ENCODE measurements at regions not wholly inside any gene's neighbourhood (a gene's known extent, or its start where the extent isn't known, plus 50 kb on each side); places are given as distances from the start of the nearest gene placed in this dataset.

GRCh38 chr1:96554364-96554763 is 167.2 kb upstream of the PTBP2 start:
- H3K27ac ChIP-seq = no peak overlapping the region
- intact Hi-C loops (cut with DNase I) = no loop called here
- DNase-seq = no peak

GRCh38 chr1:96557336-96557735 is 164.2 kb upstream of the PTBP2 start:
- no peaks in the 10 kb centered on the region for H3K9me3 ChIP-seq
- TF ChIP-seq EP300 (IDR thresholded peaks at IDR 0.05) = no peak
- TF ChIP-seq CTCF (IDR thresholded peaks at IDR 0.05) = no peak
- no peak for TF ChIP-seq POLR2A (IDR thresholded peaks at IDR 0.05)
- no peaks in the 10 kb centered on the region for H3K4me1 ChIP-seq (ENCODE audit: insufficient read depth)
- no peak overlapping the region for H3K4me3 ChIP-seq
- WGBS, 3 donors = 74 to 79% (median 78%) methylated on average over 5 of the region's 5 CpGs
- DNase-seq = no peak
- no peak overlapping the region for H3K27ac ChIP-seq
- intact Hi-C loops (cut with DNase I) = no loop called here
- H3K27me3 ChIP-seq = peaks cover 3% of the 10 kb centered on the region
- H3K36me3 ChIP-seq = no peaks in the 10 kb centered on the region

More at GRCh38 chr1:96554364-96554763, 167.2 kb upstream of the PTBP2 start:
- WGBS, 3 donors = 94 to 96% (median 96%) methylated on average over 4 of the region's 4 CpGs
- no peak for TF ChIP-seq EP300 (IDR thresholded peaks at IDR 0.05)
- no peak for TF ChIP-seq POLR2A (IDR thresholded peaks at IDR 0.05)
- no peak for TF ChIP-seq CTCF (IDR thresholded peaks at IDR 0.05)
- no peak overlapping the region for H3K4me3 ChIP-seq
- no peaks in the 10 kb centered on the region for H3K4me1 ChIP-seq (ENCODE audit: insufficient read depth)
- H3K9me3 ChIP-seq = no peaks in the 10 kb centered on the region
- H3K36me3 ChIP-seq = no peaks in the 10 kb centered on the region
- H3K27me3 ChIP-seq = peaks cover 3% of the 10 kb centered on the region

GRCh38 chr1:96558635-96559034 is 162.9 kb upstream of the PTBP2 start:
- no peaks in the 10 kb centered on the region for H3K9me3 ChIP-seq
- 59 to 77% (median 72%) methylated on average over 1 of the region's 1 CpG for WGBS, 3 donors
- H3K4me3 ChIP-seq = no peak overlapping the region
- TF ChIP-seq CTCF (IDR thresholded peaks at IDR 0.05) (no peak), EP300 (IDR thresholded peaks at IDR 0.05) (no peak), POLR2A (IDR thresholded peaks at IDR 0.05) (no peak)
- no peaks in the 10 kb centered on the region for H3K4me1 ChIP-seq (ENCODE audit: insufficient read depth)
- no peaks in the 10 kb centered on the region for H3K36me3 ChIP-seq
- intact Hi-C loops (cut with DNase I) = no loop called here
- DNase-seq = no peak
- peaks cover 3% of the 10 kb centered on the region for H3K27me3 ChIP-seq
- no peak overlapping the region for H3K27ac ChIP-seq

GRCh38 chr1:96559181-96559580 is 162.4 kb upstream of the PTBP2 start:
- TF ChIP-seq EP300 (IDR thresholded peaks at IDR 0.05) (no peak), POLR2A (IDR thresholded peaks at IDR 0.05) (no peak), CTCF (IDR thresholded peaks at IDR 0.05) (no peak)
- Histone ChIP-seq H3K4me1 (ENCODE audit: insufficient read depth) (no peaks in the 10 kb centered on the region), H3K36me3 (no peaks in the 10 kb centered on the region), H3K27ac (no peak overlapping the region), H3K4me3 (no peak overlapping the region), H3K9me3 (no peaks in the 10 kb centered on the region), H3K27me3 (peaks cover 3% of the 10 kb centered on the region)
- 45 to 58% (median 49%) methylated on average over 4 of the region's 4 CpGs for WGBS, 3 donors
- no peak for DNase-seq
- intact Hi-C loops (cut with DNase I) = no loop called here
